Nephron (organoid): ENCODE measurements at regions not wholly inside any gene's neighbourhood (a gene's known extent, or its start where the extent isn't known, plus 50 kb on each side); places are given as distances from the start of the nearest gene placed in this dataset.

ENCODE experiments used
- H3K27ac Mint-ChIP-seq, 3 experiments: 2 replicates each; pipeline ENCODE4 v1.8.0; 2020; ENCODE audit warnings: mixed read lengths in 3 of 3, mild to moderate bottlenecking in 2 of 3, moderate library complexity in 1 of 3
- H3K27me3 Mint-ChIP-seq: 2 replicates; pipeline ENCODE4 v1.8.0; 2021; ENCODE audit warnings: low read depth, mild to moderate bottlenecking, moderate library complexity, mixed read lengths
- H3K36me3 Mint-ChIP-seq: 2 replicates; pipeline ENCODE4 v1.8.0; 2020; ENCODE audit warnings: low read depth, mixed read lengths
- H3K4me1 Mint-ChIP-seq: 2 replicates; pipeline ENCODE4 v1.8.0; 2020; ENCODE audit warnings: mixed read lengths
- H3K4me3 Mint-ChIP-seq, 3 experiments: 2 replicates each; pipeline ENCODE4 v1.8.0; 2020; ENCODE audit warnings: mild to moderate bottlenecking in 3 of 3, mixed read lengths in 3 of 3, moderate library complexity in 2 of 3
- H3K9me3 Mint-ChIP-seq: 2 replicates; pipeline ENCODE4 v1.8.0; 2020; ENCODE audit warnings: mixed read lengths
- TF ChIP-seq, protein P1 (sequence below), 3 experiments: fragments of 200-600 bp; sonication (generic); IDR thresholded peaks; one replicate each; pipeline ENCODE4 v1.5.0; 2021; ENCODE audit warnings: antibody characterized with exemption in 3 of 3; ENCODE audit not compliant: unreplicated experiment in 3 of 3

DNA sequence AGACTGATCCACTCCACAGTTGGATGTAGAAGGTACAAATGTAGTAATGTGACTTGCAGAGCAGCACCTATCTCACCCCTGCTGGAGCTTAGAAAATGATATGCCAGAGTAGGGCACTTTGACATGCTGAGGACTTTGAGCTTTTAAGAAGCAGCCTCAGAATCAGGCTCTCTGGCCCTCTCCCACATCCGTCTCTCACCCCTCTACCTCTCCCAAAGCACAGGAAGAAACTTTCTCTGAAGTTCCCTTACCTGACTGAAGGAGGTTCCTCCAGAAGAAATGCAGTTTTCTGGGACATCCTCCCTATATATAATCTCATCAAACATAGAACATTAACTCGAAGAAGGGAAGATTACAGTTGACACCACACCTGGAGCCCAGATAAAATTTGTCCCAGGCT, 98.4 kb upstream of the PEX5L start:
- H3K27me3 Mint-ChIP-seq = no peaks in the 10 kb centered on the region
- no peak overlapping the region for H3K27ac Mint-ChIP-seq
- no peaks in the 10 kb centered on the region for H3K4me1 Mint-ChIP-seq
- TF ChIP-seq, protein P1, sequence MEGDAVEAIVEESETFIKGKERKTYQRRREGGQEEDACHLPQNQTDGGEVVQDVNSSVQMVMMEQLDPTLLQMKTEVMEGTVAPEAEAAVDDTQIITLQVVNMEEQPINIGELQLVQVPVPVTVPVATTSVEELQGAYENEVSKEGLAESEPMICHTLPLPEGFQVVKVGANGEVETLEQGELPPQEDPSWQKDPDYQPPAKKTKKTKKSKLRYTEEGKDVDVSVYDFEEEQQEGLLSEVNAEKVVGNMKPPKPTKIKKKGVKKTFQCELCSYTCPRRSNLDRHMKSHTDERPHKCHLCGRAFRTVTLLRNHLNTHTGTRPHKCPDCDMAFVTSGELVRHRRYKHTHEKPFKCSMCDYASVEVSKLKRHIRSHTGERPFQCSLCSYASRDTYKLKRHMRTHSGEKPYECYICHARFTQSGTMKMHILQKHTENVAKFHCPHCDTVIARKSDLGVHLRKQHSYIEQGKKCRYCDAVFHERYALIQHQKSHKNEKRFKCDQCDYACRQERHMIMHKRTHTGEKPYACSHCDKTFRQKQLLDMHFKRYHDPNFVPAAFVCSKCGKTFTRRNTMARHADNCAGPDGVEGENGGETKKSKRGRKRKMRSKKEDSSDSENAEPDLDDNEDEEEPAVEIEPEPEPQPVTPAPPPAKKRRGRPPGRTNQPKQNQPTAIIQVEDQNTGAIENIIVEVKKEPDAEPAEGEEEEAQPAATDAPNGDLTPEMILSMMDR (IDR thresholded peaks at IDR 0.05; ENCODE audit: unreplicated experiment in 3 of 3) = no peak
- no peaks in the 10 kb centered on the region for H3K9me3 Mint-ChIP-seq
- H3K4me3 Mint-ChIP-seq = no peak overlapping the region
- no peaks in the 10 kb centered on the region for H3K36me3 Mint-ChIP-seq

DNA sequence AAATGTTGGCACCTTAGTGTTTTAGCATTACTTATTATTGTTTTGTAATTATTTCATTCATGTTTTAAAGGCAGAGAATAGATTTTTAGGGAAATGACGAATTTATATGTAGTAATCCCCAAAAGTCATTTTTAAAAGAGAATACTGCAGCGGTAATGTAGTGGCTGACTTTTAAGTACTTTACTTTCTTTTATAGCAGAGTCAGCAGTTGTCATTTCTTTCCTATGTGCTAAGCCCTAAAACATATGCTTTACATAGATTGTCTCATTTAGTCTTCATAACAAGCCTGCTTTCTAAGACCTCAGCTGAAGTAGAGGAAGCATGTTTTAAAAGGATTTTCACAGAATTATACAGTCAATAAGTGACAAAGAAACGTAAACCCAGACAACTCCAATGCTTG, 102.1 kb upstream of the PEX5L start:
- TF ChIP-seq, protein P1 (IDR thresholded peaks at IDR 0.05; ENCODE audit: unreplicated experiment in 3 of 3) = no peak
- Mint-ChIP-seq H3K9me3 (no peaks in the 10 kb centered on the region), H3K4me1 (no peaks in the 10 kb centered on the region), H3K27ac (no peak overlapping the region), H3K27me3 (no peaks in the 10 kb centered on the region), H3K36me3 (no peaks in the 10 kb centered on the region), H3K4me3 (no peak overlapping the region)

DNA sequence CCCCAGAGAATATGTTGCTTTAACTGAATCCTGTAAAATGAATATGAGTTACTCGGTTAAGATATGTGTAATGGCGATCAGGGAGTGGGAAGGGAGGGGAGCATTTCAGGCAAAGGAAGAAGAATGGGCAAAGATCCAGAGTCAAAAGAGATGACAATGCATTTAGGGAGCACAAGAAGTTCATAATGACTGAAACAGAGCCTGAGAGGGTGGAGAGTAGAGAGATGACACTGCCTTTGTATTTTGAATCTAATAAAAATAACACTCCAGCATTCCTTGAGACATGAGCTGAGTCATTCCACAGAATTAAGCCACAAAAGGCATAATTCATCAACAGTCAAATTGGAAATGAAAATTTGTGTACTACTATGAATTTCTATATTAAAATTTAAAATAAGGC, 105.3 kb upstream of the PEX5L start:
- Mint-ChIP-seq H3K36me3 (no peaks in the 10 kb centered on the region), H3K27ac (no peak overlapping the region), H3K9me3 (no peaks in the 10 kb centered on the region), H3K27me3 (no peaks in the 10 kb centered on the region), H3K4me1 (no peaks in the 10 kb centered on the region), H3K4me3 (no peak overlapping the region)
- TF ChIP-seq, protein P1 (IDR thresholded peaks at IDR 0.05; ENCODE audit: unreplicated experiment in 3 of 3) = no peak

- H3K36me3 Mint-ChIP-seq = no peaks in the 10 kb centered on the region
- H3K4me3 Mint-ChIP-seq = no peak overlapping the region
- no peak overlapping the region for H3K27ac Mint-ChIP-seq
- TF ChIP-seq, protein P1 (IDR thresholded peaks at IDR 0.05; ENCODE audit: unreplicated experiment in 3 of 3) = no peak
- no peaks in the 10 kb centered on the region for H3K9me3 Mint-ChIP-seq
- no peaks in the 10 kb centered on the region for H3K27me3 Mint-ChIP-seq
- no peaks in the 10 kb centered on the region for H3K4me1 Mint-ChIP-seq
Observed at GRCh38 chr3:180142472-180142871, 105.7 kb upstream of the PEX5L start.

GRCh38 chr3:180161770-180162169, 125.0 kb upstream of the PEX5L start:
- TF ChIP-seq, protein P1 (IDR thresholded peaks at IDR 0.05; ENCODE audit: unreplicated experiment in 3 of 3) = no peak
- Mint-ChIP-seq H3K9me3 (peaks cover 12% of the 10 kb centered on the region), H3K4me1 (no peaks in the 10 kb centered on the region), H3K4me3 (no peak overlapping the region), H3K27ac (no peak overlapping the region), H3K27me3 (no peaks in the 10 kb centered on the region), H3K36me3 (no peaks in the 10 kb centered on the region)

DNA sequence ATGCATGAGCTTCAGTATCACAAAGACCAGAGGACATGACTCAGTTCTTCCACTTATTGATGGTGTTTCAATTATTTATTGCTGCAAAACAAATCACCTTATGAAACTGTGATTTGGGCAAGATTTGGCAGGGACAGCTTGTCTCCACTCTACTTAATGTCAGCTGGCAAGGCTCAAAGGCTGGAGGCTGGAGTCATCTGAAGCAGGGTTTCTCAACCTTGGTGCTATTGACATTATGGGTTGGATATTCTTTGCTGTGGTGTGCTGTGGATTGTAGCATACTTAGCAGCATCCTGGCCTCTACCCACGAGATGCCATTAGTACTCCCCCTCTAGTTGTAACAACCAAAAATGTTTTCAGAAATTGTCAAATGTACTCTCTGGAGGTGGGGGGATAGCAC, 138.8 kb upstream of the PEX5L start:
- Mint-ChIP-seq H3K27me3 (no peaks in the 10 kb centered on the region), H3K4me1 (no peaks in the 10 kb centered on the region), H3K27ac (no peak overlapping the region), H3K4me3 (no peak overlapping the region), H3K36me3 (no peaks in the 10 kb centered on the region), H3K9me3 (no peaks in the 10 kb centered on the region)
- TF ChIP-seq, protein P1 (IDR thresholded peaks at IDR 0.05; ENCODE audit: unreplicated experiment in 3 of 3) = no peak
